Upper lobe of right lung (tissue), 1 donor: ENCODE measurements at regions not wholly inside any gene's neighbourhood (a gene's known extent, or its start where the extent isn't known, plus 50 kb on each side); places are given as distances from the start of the nearest gene placed in this dataset.
"Not testable (repeated sequence)": the region's sequence is repeated elsewhere in the genome, so short reads cannot be mapped to it uniquely, and the experiment has no call there.

Source experiments
- ATAC-seq: fragments of 200-7000 bp; cut with Tn5 transposase; one replicate; pipeline ENCODE4 v1.9.1; 2020; ENCODE audit warnings: mild to moderate bottlenecking, moderate library complexity
- DNase-seq: peaks from one replicate; pipeline ENCODE4 v3.0.0-alpha.2; 2020
- H3K27ac ChIP-seq: fragments of 200-600 bp; one replicate; pipeline ENCODE4 v1.8.0; 2022
- H3K27me3 ChIP-seq: fragments of 200-600 bp; one replicate; pipeline ENCODE4 v1.8.0; 2022; ENCODE audit warnings: mild to moderate bottlenecking
- H3K36me3 ChIP-seq: fragments of 200-600 bp; one replicate; pipeline ENCODE4 v1.8.0; 2022
- H3K4me1 ChIP-seq: fragments of 200-600 bp; one replicate; pipeline ENCODE4 v1.8.0; 2022
- H3K4me3 ChIP-seq: fragments of 200-600 bp; one replicate; pipeline ENCODE4 v1.8.0; 2022; ENCODE audit warnings: mild to moderate bottlenecking
- H3K9me3 ChIP-seq: fragments of 200-600 bp; one replicate; pipeline ENCODE4 v1.8.0; 2022
- intact Hi-C: fragments of 100-400 bp; cut with DNase I; formaldehyde crosslinking; loops from one replicate; pipeline ENCODE4 v1.11.0; 2022
- TF ChIP-seq, protein P1 (sequence below): fragments of 200-600 bp; IDR thresholded peaks from one replicate; pipeline ENCODE4 v1.8.0; 2022; ENCODE audit warnings: antibody characterized with exemption
- donor health status: DM: no; HTN: yes; CAD: no; lungs with severe emphysema.

DNA sequence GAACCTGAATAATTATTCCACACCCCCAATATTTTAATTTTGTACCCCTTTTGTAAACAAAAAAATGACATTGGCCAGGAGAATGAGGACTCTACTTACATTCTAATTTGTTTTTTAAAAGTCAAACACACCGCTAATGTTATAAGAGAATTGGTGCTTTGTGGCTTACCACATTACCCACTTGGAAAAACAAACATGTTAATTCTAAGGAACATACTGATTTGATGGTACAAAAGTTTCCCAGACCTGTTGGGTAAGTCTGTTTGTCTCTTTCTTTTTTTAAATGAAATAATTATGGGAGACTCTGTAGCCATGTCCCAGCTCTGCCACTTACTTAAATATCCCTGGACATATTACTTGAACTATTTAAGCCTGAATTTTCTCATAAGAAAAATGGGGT, 352.5 kb upstream of the C2CD4B start:
- Histone ChIP-seq H3K4me3 (no peak overlapping the region), H3K27ac (no peak overlapping the region), H3K9me3 (no peaks in the 10 kb centered on the region), H3K4me1 (no peaks in the 10 kb centered on the region), H3K36me3 (no peaks in the 10 kb centered on the region), H3K27me3 (no peaks in the 10 kb centered on the region)
- intact Hi-C loops = no loop called here
- ATAC-seq (no peak), DNase-seq (no peak)
- TF ChIP-seq, protein P1, sequence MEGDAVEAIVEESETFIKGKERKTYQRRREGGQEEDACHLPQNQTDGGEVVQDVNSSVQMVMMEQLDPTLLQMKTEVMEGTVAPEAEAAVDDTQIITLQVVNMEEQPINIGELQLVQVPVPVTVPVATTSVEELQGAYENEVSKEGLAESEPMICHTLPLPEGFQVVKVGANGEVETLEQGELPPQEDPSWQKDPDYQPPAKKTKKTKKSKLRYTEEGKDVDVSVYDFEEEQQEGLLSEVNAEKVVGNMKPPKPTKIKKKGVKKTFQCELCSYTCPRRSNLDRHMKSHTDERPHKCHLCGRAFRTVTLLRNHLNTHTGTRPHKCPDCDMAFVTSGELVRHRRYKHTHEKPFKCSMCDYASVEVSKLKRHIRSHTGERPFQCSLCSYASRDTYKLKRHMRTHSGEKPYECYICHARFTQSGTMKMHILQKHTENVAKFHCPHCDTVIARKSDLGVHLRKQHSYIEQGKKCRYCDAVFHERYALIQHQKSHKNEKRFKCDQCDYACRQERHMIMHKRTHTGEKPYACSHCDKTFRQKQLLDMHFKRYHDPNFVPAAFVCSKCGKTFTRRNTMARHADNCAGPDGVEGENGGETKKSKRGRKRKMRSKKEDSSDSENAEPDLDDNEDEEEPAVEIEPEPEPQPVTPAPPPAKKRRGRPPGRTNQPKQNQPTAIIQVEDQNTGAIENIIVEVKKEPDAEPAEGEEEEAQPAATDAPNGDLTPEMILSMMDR = no peak

- H3K36me3 ChIP-seq, H3K9me3 ChIP-seq, intact Hi-C loops, H3K27ac ChIP-seq, DNase-seq, ATAC-seq, H3K4me3 ChIP-seq, H3K27me3 ChIP-seq, H3K4me1 ChIP-seq: not testable (repeated sequence)
Observed at GRCh38 chr15:62518666-62519065, 353.6 kb upstream of the C2CD4B start.

GRCh38 chr15:62519900-62520299, 354.8 kb upstream of the C2CD4B start:
- ATAC-seq (no peak), DNase-seq (no peak)
- Histone ChIP-seq H3K4me1 (no peaks in the 10 kb centered on the region), H3K36me3 (no peaks in the 10 kb centered on the region), H3K27me3 (no peaks in the 10 kb centered on the region), H3K9me3 (no peaks in the 10 kb centered on the region), H3K27ac (no peak overlapping the region), H3K4me3 (no peak overlapping the region)
- TF ChIP-seq, protein P1 = no peak
- intact Hi-C loops = no loop called here

DNA sequence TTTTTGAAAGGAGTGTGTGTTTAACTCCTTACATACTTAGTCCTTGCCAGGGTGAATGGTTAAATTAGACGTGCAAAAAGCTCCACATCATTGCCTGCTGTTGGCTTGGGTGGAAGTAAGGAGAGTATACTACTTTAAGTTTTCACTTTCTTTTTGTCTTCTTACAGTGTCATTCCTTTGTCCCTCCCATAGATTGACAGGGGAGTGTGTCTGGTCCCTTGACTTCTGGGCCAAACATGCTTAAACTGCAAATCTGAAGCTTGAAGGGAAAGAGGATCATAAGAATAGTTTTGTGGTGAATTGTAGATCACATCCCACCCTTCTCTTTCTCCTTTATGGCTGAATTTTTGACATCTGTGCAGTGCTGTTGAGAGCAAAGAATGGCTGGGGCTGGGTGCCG, 355.8 kb upstream of the C2CD4B start:
- no peak for ATAC-seq
- H3K27me3 ChIP-seq = no peaks in the 10 kb centered on the region
- intact Hi-C loops = no loop called here
- TF ChIP-seq, protein P1 = no peak
- H3K4me1 ChIP-seq = no peaks in the 10 kb centered on the region
- H3K4me3 ChIP-seq = no peak overlapping the region
- H3K9me3 ChIP-seq = no peaks in the 10 kb centered on the region
- no peak for DNase-seq
- no peak overlapping the region for H3K27ac ChIP-seq
- no peaks in the 10 kb centered on the region for H3K36me3 ChIP-seq

GRCh38 chr15:62521396-62521795, 356.3 kb upstream of the C2CD4B start:
- ATAC-seq = no peak
- Histone ChIP-seq H3K27me3 (no peaks in the 10 kb centered on the region), H3K4me1 (no peaks in the 10 kb centered on the region), H3K36me3 (no peaks in the 10 kb centered on the region), H3K9me3 (no peaks in the 10 kb centered on the region), H3K4me3 (no peak overlapping the region), H3K27ac (no peak overlapping the region)
- intact Hi-C loops = no loop called here
- DNase-seq = no peak
- TF ChIP-seq, protein P1 = no peak

DNA sequence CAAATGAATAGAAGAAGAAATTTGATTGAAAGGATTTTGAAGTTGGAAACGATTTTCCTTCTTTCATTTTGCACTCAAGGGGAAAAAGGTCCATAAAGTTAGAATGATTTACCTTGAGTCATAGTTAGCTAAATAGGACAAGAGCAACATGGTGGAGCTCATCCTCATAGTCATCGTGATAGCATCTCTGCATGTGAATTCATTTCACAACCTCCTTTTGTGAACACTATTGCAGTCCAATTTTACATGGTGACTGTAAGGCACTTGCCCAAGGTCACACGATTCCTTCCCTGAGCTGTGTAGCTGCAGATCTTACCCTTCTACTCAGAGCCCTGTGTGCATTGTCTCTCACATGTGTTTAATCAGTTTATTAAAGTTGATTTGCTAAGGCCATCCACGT, 359.8 kb upstream of the C2CD4B start:
- H3K27me3 ChIP-seq = no peaks in the 10 kb centered on the region
- H3K4me3 ChIP-seq = no peak overlapping the region
- DNase-seq = no peak
- ATAC-seq = no peak
- intact Hi-C loops = no loop called here
- H3K9me3 ChIP-seq = no peaks in the 10 kb centered on the region
- H3K27ac ChIP-seq = no peak overlapping the region
- H3K36me3 ChIP-seq = no peaks in the 10 kb centered on the region
- no peaks in the 10 kb centered on the region for H3K4me1 ChIP-seq
- TF ChIP-seq, protein P1 = no peak
